GM21360 (cell line): ENCODE measurements at regions not wholly inside any gene's neighbourhood (a gene's known extent, or its start where the extent isn't known, plus 50 kb on each side); places are given as distances from the start of the nearest gene placed in this dataset.
"Not testable (repeated sequence)": the region's sequence is repeated elsewhere in the genome, so short reads cannot be mapped to it uniquely, and the experiment has no call there.

Source experiments
- ATAC-seq: cut with Tn5 transposase; IDR thresholded peaks from one replicate; pipeline ENCODE4 v1.9.1; 2021; ENCODE audit warnings: mild to moderate bottlenecking, moderate library complexity; ENCODE audit not compliant: unreplicated experiment

GRCh38 chr3:143175940-143176894 lies 56.6 kb downstream of the CHST2 start:
- ATAC-seq = not testable (repeated sequence)

- not testable (repeated sequence) for ATAC-seq
These were observed 58.4 kb downstream of the CHST2 start for GRCh38 chr3:143177965-143178364.

- ATAC-seq = not testable (repeated sequence)
These were observed 59.4 kb downstream of the CHST2 start for GRCh38 chr3:143178775-143179548.

- no peak for ATAC-seq
These were observed 60.0 kb downstream of the CHST2 start for GRCh38 chr3:143179603-143180002.

- ATAC-seq = not testable (repeated sequence)
These were observed 61.3 kb downstream of the CHST2 start for GRCh38 chr3:143180860-143181259.

- ATAC-seq = not testable (repeated sequence)
These were observed 62.4 kb downstream of the CHST2 start for GRCh38 chr3:143181977-143182376.

- ATAC-seq = no peak
These were observed 63.5 kb downstream of the CHST2 start for GRCh38 chr3:143182866-143183664.

GRCh38 chr3:143183665-143183964 lies 64.0 kb downstream of the CHST2 start:
- ATAC-seq = no peak

GRCh38 chr3:143184099-143184498 lies 64.5 kb downstream of the CHST2 start:
- no peak for ATAC-seq

- no peak for ATAC-seq
These were observed 65.8 kb downstream of the CHST2 start for GRCh38 chr3:143185401-143185800.

- no peak for ATAC-seq
These were observed 67.5 kb downstream of the CHST2 start for GRCh38 chr3:143187111-143187510.

- no peak for ATAC-seq
These were observed 69.3 kb downstream of the CHST2 start for GRCh38 chr3:143188881-143189280.

GRCh38 chr3:143190101-143190500 lies 70.5 kb downstream of the CHST2 start:
- no peak for ATAC-seq

- no peak for ATAC-seq
These were observed 72.6 kb downstream of the CHST2 start for GRCh38 chr3:143192193-143192592.

- ATAC-seq = no peak
These were observed 80.7 kb downstream of the CHST2 start for GRCh38 chr3:143200001-143200924.

- no peak for ATAC-seq
These were observed 81.5 kb downstream of the CHST2 start for GRCh38 chr3:143201045-143201444.

GRCh38 chr3:143201870-143202752 lies 82.5 kb downstream of the CHST2 start:
- no peak for ATAC-seq

GRCh38 chr3:143203142-143203541 lies 83.6 kb downstream of the CHST2 start:
- ATAC-seq = no peak

GRCh38 chr3:143203848-143204247 lies 84.3 kb downstream of the CHST2 start:
- ATAC-seq = no peak
